H1 (cell line): ENCODE measurements at regions not wholly inside any gene's neighbourhood (a gene's known extent, or its start where the extent isn't known, plus 50 kb on each side); places are given as distances from the start of the nearest gene placed in this dataset.

Experiments used
- CTCF ChIA-PET: fragments of 300-600 bp; sonication (Branson Sonifier 250); formaldehyde crosslinking; loops from one replicate; lab custom pipeline; 2021; ENCODE audit not compliant: partially characterized antibody; lab: Charles Lee
- POLR2A ChIA-PET: fragments of 300-600 bp; sonication (Branson Sonifier 250); formaldehyde crosslinking; loops from one replicate; lab custom pipeline; 2021; ENCODE audit warnings: inconsistent platforms; ENCODE audit not compliant: partially characterized antibody; lab: Charles Lee
- DNase-seq, 2 experiments: peaks; one replicate each; pipeline versions ENCODE4 v3.0.0 to v3.0.0-alpha.2; 2010 to 2022; ENCODE audit warnings: low spot score in 2 of 2, low read depth in 1 of 2, mixed read lengths in 1 of 2
- FAIRE-seq: peaks from 2 replicates; lab custom pipeline; 2011; peaks lifted over from hg19 to GRCh38; lab: Jason Lieb, UNC
- H2AFZ ChIP-seq: 2 replicates; pipeline ENCODE4 v1.8.1; 2012; ENCODE audit warnings: low read length, inconsistent platforms
- H2AK5ac ChIP-seq: 2 replicates; pipeline ENCODE4 v1.6.1; 2013; ENCODE audit warnings: low read depth, low read length
- H2BK120ac ChIP-seq: replicated peaks from 2 replicates; pipeline ENCODE3; 2013; ENCODE audit warnings: low read depth, low read length, inconsistent platforms
- H2BK12ac ChIP-seq: 2 replicates; pipeline ENCODE4 v1.6.1; 2013; ENCODE audit warnings: low read depth, low read length
- H2BK15ac ChIP-seq: 2 replicates; pipeline ENCODE4 v1.6.1; 2013; ENCODE audit warnings: low read length
- H2BK20ac ChIP-seq: 2 replicates; pipeline ENCODE4 v1.6.1; 2013; ENCODE audit warnings: low read length
- H2BK5ac ChIP-seq: 2 replicates; pipeline ENCODE4 v1.6.1; 2013; ENCODE audit warnings: low read depth, low read length
- H3K14ac ChIP-seq: 2 replicates; pipeline ENCODE4 v1.6.1; 2013; ENCODE audit warnings: inconsistent platforms; ENCODE audit not compliant: insufficient read length
- H3K18ac ChIP-seq: 2 replicates; pipeline ENCODE4 v1.6.1; 2013; ENCODE audit warnings: low read length; ENCODE audit errors: extremely low read depth
- H3K23ac ChIP-seq: 2 replicates; pipeline ENCODE4 v1.6.1; 2013; ENCODE audit warnings: inconsistent platforms; ENCODE audit not compliant: insufficient read length
- H3K23me2 ChIP-seq: 2 replicates; pipeline ENCODE4 v1.6.1; 2013; ENCODE audit warnings: low read depth, low read length
- H3K27ac ChIP-seq: 2 replicates; pipeline ENCODE4 v1.6.1; 2011; ENCODE audit warnings: low read depth, low read length, inconsistent platforms
- H3K27me3 ChIP-seq, 4 experiments: replicated peaks in 1 of 4; 1 replicate in 1 of 4; 2 replicates in 3 of 4; pipeline versions ENCODE4 v1.6.1 to v1.8.1; 2011 to 2013; ENCODE audit warnings: low read length in 3 of 4, mild to moderate bottlenecking in 3 of 4, inconsistent platforms in 2 of 4, mixed read lengths in 2 of 4, moderate library complexity in 1 of 4; ENCODE audit not compliant: control insufficient read depth in 3 of 4, insufficient read depth in 3 of 4; ENCODE audit errors: extremely low read depth in 1 of 4
- H3K36me3 ChIP-seq, 4 experiments: 2 replicates each; pipeline versions ENCODE4 v1.6.1 to v1.8.1; 2011 to 2013; ENCODE audit warnings: mild to moderate bottlenecking in 4 of 4, low read length in 3 of 4, moderate library complexity in 2 of 4, control low read depth in 1 of 4, inconsistent platforms in 1 of 4; ENCODE audit not compliant: insufficient read depth in 4 of 4, control insufficient read depth in 2 of 4
- H3K4ac ChIP-seq: replicated peaks from 2 replicates; pipeline ENCODE3; 2013; ENCODE audit warnings: low read length, low read depth, mixed read lengths, inconsistent platforms; ENCODE audit not compliant: insufficient read length
- H3K4me1 ChIP-seq, 4 experiments: replicated peaks in 1 of 4; 1 replicate in 1 of 4; 2 replicates in 3 of 4; pipeline versions ENCODE4 v1.6.1 to v1.8.1; 2011 to 2013; ENCODE audit warnings: low read length in 3 of 4, inconsistent platforms in 2 of 4, mixed read lengths in 1 of 4; ENCODE audit not compliant: insufficient read depth in 4 of 4, control insufficient read depth in 3 of 4
- H3K4me2 ChIP-seq, 2 experiments: 2 replicates each; pipeline versions ENCODE4 v1.6.1 to v1.8.1; 2011 to 2013; ENCODE audit warnings: low read depth in 2 of 2, low read length in 2 of 2, control low read depth in 1 of 2, inconsistent platforms in 1 of 2, mild to moderate bottlenecking in 1 of 2; ENCODE audit not compliant: insufficient read depth in 1 of 2
- H3K4me3 ChIP-seq, 4 experiments: fragments of 200-600, 300-600 bp in 1 of 4; sonication (generic), shearing (Covaris generic), sonication (Bioruptor Twin) in 1 of 4; 2 replicates each; pipeline versions ENCODE4 v1.5.1 to v1.8.1; 2011 to 2016; ENCODE audit warnings: low read length in 4 of 4, low read depth in 3 of 4, control low read depth in 2 of 4, inconsistent platforms in 2 of 4, mild to moderate bottlenecking in 2 of 4, mixed read lengths in 1 of 4, moderate library complexity in 1 of 4; ENCODE audit not compliant: insufficient read depth in 2 of 4; ENCODE audit errors: extremely low read depth in 1 of 4
- H3K56ac ChIP-seq: replicated peaks from 2 replicates; pipeline ENCODE3; 2013; ENCODE audit warnings: low read depth, mild to moderate bottlenecking, mixed read lengths, low read length, inconsistent platforms; ENCODE audit not compliant: insufficient read length
- H3K79me1 ChIP-seq: 2 replicates; pipeline ENCODE4 v1.6.1; 2013; ENCODE audit warnings: low read depth, low read length, control low read depth
- H3K79me2 ChIP-seq, 2 experiments: 2 replicates each; pipeline versions ENCODE4 v1.6.1 to v1.8.1; 2012 to 2013; ENCODE audit warnings: low read length in 2 of 2, mild to moderate bottlenecking in 2 of 2, inconsistent platforms in 1 of 2; ENCODE audit not compliant: insufficient read depth in 2 of 2, control insufficient read depth in 1 of 2
- H3K9ac ChIP-seq, 4 experiments: replicated peaks in 1 of 4; 1 replicate in 1 of 4; 2 replicates in 3 of 4; pipeline versions ENCODE4 v1.6.1 to v1.8.1; 2011 to 2013; ENCODE audit warnings: low read depth in 3 of 4, low read length in 3 of 4, control low read depth in 2 of 4, mild to moderate bottlenecking in 2 of 4, moderate library complexity in 2 of 4, inconsistent platforms in 1 of 4; ENCODE audit errors: extremely low read depth in 1 of 4
- H3K9me3 ChIP-seq, 2 experiments: 2 replicates each; pipeline versions ENCODE4 v1.6.1 to v1.8.1; 2012 to 2013; ENCODE audit warnings: mild to moderate bottlenecking in 2 of 2, moderate library complexity in 2 of 2, control low read depth in 1 of 2, inconsistent platforms in 1 of 2, low read depth in 1 of 2, low read length in 1 of 2, mixed read lengths in 1 of 2; ENCODE audit not compliant: insufficient read depth in 2 of 2
- H4K20me1 ChIP-seq, 2 experiments: replicated peaks in 1 of 2; 2 replicates each; pipeline versions ENCODE3 to v1.8.1; 2011 to 2013; ENCODE audit warnings: inconsistent platforms in 2 of 2, low read length in 2 of 2, mild to moderate bottlenecking in 1 of 2; ENCODE audit not compliant: insufficient read depth in 2 of 2, control insufficient read depth in 1 of 2
- H4K5ac ChIP-seq: 2 replicates; pipeline ENCODE4 v1.6.1; 2013; ENCODE audit warnings: low read length, low read depth, mixed read lengths, inconsistent platforms; ENCODE audit not compliant: insufficient read length
- H4K8ac ChIP-seq: 2 replicates; pipeline ENCODE4 v1.8.0; 2013; ENCODE audit warnings: mild to moderate bottlenecking, moderate library complexity, low read length, inconsistent platforms; ENCODE audit not compliant: insufficient read depth; ENCODE audit errors: extremely low read depth
- H4K91ac ChIP-seq: replicated peaks from 2 replicates; pipeline ENCODE3; 2013; ENCODE audit warnings: low read length, mixed read lengths, inconsistent platforms; ENCODE audit not compliant: insufficient read length
- BRCA1 ChIP-seq: IDR thresholded peaks from 2 replicates; pipeline ENCODE4 v1.6.1; 2012; ENCODE audit warnings: low read depth, low read length, improper control_type of control experiment
- CBX8 ChIP-seq: fragments of 300-800, 300-1000 bp; sonication (generic); IDR thresholded peaks from 2 replicates; pipeline ENCODE4 v1.7.1; 2016; ENCODE audit warnings: low read depth, low read length, borderline replicate concordance
- POLR2A ChIP-seq, 2 experiments: IDR thresholded peaks; 1 replicate in 1 of 2; 2 replicates in 1 of 2; pipeline ENCODE4 v1.6.1; 2011; ENCODE audit warnings: low read depth in 2 of 2, low read length in 2 of 2, mild to moderate bottlenecking in 2 of 2; ENCODE audit errors: control extremely low read depth in 1 of 2
- TEAD4 ChIP-seq: IDR thresholded peaks from 2 replicates; pipeline ENCODE4 v1.6.1; 2012; ENCODE audit warnings: low read depth, low read length, inconsistent platforms, mixed read lengths
- TF ChIP-seq, protein P1 (sequence below): IDR thresholded peaks from 2 replicates; pipeline ENCODE4 v1.6.1; 2012; ENCODE audit warnings: inconsistent platforms

DNA sequence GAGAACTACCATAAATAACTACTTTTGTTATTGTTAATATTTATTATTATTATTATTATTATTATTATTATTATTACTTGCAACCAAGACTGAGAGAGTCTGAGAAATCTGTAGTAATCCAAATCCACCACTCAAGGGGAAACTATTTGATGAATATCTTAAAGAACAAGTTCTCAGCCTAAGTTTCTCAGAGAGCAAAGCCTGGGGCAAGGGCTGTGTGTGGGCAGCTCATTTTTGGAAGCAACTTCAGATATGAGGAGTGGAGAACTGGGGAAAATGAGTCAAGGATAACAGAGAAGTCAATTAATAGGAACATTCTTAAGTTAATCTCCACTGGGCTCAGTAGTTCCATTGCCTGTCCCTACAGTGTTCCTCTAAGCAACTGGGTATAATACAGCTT, 57.1 kb upstream of the KCNJ16 start:
- H4K8ac ChIP-seq: no peak overlapping the region
- no peak overlapping the region for H3K4ac ChIP-seq
- no peaks in the 10 kb centered on the region for H3K23me2 ChIP-seq
- no peaks in the 10 kb centered on the region for H3K9me3 ChIP-seq
- H2BK120ac ChIP-seq: no peak overlapping the region
- H2BK15ac ChIP-seq: no peak overlapping the region
- H3K4me1 ChIP-seq: no peaks in the 10 kb centered on the region
- H3K4me3 ChIP-seq: no peak overlapping the region
- H3K14ac ChIP-seq: no peak overlapping the region
- H2AK5ac ChIP-seq: no peak overlapping the region
- FAIRE-seq: no peak
- no peak overlapping the region for H4K91ac ChIP-seq
- no peaks in the 10 kb centered on the region for H3K27me3 ChIP-seq
- H3K56ac ChIP-seq: no peak overlapping the region
- no peaks in the 10 kb centered on the region for H3K36me3 ChIP-seq
- no peak overlapping the region for H3K18ac ChIP-seq
- H3K9ac ChIP-seq: no peak overlapping the region
- no peak overlapping the region for H4K5ac ChIP-seq
- no peaks in the 10 kb centered on the region for H3K79me1 ChIP-seq
- H2BK20ac ChIP-seq: no peak overlapping the region
- TF ChIP-seq CBX8: no peak
- TF ChIP-seq BRCA1: no peak
- TF ChIP-seq, protein P1, sequence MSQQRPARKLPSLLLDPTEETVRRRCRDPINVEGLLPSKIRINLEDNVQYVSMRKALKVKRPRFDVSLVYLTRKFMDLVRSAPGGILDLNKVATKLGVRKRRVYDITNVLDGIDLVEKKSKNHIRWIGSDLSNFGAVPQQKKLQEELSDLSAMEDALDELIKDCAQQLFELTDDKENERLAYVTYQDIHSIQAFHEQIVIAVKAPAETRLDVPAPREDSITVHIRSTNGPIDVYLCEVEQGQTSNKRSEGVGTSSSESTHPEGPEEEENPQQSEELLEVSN: no peak
- TF ChIP-seq POLR2A (IDR thresholded peaks at IDR 0.05; ENCODE audit: control extremely low read depth in 1 of 2, low read depth in 2 of 2, low read length in 2 of 2): no peak
- no peak for TF ChIP-seq TEAD4
- H2BK12ac ChIP-seq: no peak overlapping the region
- no peak overlapping the region for H2BK5ac ChIP-seq
- no peak overlapping the region for H3K23ac ChIP-seq
- DNase-seq: no peak
- no peak overlapping the region for H3K4me2 ChIP-seq
- no peaks in the 10 kb centered on the region for H3K79me2 ChIP-seq
- POLR2A ChIA-PET: no interaction called here
- CTCF ChIA-PET: no interaction called here
- H2AFZ ChIP-seq: no peak overlapping the region
- no peak overlapping the region for H3K27ac ChIP-seq
- H4K20me1 ChIP-seq: no peaks in the 10 kb centered on the region
